NCI-H1436 (cell line): ENCODE measurements at regions not wholly inside any gene's neighbourhood (a gene's known extent, or its start where the extent isn't known, plus 50 kb on each side); places are given as distances from the start of the nearest gene placed in this dataset.

Experiments used
- DNase-seq: peaks from one replicate; lab custom pipeline; 2025; lab: John Stamatoyannopoulos, UW

GRCh38 chr9:91071184-91071990, 269.8 kb downstream of the SYK start:
- no peak for DNase-seq

- DNase-seq = no peak
Measured at GRCh38 chr9:91073049-91073810, 271.6 kb downstream of the SYK start.

DNA sequence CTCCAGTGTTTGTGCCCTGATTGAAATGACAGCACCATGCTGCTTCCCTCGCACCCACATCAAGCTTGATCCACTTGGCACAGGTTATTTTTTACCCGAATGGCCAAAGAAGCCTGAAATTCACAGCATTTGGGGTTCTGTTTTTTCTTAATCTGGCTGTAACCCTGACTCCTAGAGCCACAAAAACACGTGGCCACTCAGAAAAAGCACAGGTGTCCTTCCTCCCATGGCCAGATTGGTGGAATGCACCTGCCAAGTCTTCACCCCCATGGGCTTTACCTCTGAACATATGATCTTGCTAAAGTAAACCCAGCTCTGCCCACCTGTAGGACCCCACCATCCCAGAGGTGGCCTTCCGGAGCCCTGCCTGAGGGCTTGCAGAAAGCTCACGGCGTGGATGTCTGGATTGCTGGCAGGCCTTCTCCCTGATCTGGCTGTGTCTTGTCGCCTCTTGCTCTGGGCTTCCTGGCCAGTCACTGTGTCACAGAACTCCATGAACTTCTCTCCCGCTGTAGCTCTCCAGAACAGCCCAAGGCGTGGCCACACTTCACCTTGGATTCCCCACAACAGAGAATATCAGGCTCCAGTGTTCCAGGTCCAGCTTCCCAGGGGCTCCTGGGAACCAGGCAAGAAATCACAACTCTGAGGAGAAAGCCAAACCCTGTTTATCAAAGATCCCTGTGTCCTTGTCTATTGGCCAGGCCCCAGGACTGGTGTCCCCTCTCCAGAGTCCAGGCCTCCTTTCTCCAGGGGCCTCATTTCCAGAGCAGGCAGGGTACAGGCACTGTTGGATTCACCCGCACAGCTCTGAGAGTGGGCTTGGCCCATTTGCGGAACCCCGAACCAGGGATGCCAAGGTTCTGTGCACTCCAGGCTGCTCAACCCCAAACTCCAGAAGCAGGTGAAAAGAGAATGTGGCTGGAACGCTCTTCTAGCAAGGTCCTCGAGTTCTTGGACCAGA, 272.5 kb downstream of the SYK start:
- no peak for DNase-seq

GRCh38 chr9:91074866-91075265, 273.2 kb downstream of the SYK start:
- DNase-seq = no peak

- DNase-seq = no peak
Measured at GRCh38 chr9:91075279-91075678, 273.7 kb downstream of the SYK start.

DNA sequence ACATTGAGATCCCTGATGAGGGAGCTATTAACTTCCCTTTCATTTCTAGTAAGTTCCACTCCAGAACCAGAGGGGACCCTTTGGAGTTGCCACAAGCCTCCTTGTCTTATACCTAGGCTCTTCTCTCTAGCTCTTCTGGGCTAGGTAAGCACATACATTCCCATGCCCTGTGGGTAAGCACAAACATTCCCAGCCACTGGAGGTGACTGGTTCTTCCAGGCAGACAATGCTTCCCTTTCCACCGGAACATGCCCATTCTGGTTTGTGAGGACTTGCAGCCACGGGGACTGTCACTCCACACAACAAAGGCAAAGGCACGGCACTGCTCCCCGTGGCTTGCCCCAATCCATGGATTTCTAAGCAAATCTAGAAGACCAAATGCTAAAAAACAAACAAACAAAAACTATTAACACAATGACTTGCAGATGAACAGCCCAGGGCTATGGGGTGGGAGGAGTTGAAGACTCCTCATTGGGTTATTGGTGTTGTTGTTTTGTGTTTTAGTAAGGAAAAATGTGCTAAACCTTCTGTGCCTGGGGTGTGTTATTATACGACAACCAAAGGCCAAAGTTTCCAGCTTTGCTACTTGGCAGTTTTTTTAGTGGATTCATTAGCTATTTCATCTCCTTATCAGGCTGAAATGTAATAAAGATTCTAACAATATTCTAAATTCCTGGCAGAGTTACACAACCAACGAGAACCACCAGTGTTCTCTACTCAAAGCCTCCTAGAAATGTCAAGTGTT, 276.2 kb downstream of the SYK start:
- no peak for DNase-seq

DNA sequence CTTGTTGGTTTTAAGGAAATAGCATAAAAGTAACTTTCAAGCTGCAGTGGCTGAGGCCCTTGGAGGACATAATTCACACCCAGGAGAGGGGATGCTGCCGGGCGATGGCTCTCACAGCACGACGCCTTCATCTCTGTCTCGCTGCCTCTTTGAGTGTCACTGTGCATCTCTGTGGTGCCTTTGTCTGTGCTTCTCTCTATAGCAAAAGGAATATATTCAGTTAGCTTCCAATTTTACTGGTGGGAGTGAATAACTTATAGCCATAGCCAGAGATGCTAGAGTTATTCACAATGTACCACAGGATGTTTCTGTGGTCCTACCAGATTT, 276.7 kb downstream of the SYK start:
- no peak for DNase-seq

GRCh38 chr9:91082731-91083130, 279.0 kb downstream of the AUH start:
- no peak for DNase-seq

GRCh38 chr9:91084896-91085516, 276.7 kb downstream of the AUH start:
- no peak for DNase-seq

DNA sequence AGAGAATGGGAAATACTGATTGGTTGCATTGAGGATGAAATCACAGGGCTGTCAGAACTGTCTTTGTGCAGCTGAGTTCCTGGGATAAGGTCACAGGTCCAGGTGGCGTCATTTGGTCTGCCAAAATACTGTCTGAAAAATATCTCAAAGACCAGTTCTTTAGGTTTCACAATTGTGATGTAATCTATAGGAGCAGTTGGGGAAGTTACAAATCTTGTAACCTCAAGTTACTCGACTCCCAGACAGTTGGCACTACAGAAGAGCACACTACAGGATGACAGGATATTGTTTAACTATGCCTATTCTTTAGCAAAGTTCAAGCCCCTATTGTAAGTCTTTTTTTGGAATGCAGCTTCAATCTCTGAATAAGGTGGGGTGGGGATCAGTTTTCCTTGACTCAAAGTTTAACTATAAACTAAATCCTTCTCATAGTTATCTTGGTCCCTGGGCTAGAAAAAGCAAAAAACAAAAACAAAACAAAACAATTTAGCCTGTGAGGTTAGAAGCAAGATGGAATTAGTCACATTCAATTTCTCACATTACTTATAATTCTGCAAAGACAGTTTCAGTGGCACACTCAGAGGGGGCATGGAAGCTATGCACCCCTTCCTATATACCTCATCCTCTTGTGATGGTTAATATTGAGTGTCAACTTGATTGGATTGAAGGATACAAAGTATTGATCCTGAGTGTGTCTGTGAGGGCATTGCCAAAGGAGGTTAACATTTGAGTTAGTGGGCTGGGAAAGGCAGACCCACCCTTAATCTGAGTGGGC, 276.0 kb downstream of the AUH start:
- no peak for DNase-seq

DNA sequence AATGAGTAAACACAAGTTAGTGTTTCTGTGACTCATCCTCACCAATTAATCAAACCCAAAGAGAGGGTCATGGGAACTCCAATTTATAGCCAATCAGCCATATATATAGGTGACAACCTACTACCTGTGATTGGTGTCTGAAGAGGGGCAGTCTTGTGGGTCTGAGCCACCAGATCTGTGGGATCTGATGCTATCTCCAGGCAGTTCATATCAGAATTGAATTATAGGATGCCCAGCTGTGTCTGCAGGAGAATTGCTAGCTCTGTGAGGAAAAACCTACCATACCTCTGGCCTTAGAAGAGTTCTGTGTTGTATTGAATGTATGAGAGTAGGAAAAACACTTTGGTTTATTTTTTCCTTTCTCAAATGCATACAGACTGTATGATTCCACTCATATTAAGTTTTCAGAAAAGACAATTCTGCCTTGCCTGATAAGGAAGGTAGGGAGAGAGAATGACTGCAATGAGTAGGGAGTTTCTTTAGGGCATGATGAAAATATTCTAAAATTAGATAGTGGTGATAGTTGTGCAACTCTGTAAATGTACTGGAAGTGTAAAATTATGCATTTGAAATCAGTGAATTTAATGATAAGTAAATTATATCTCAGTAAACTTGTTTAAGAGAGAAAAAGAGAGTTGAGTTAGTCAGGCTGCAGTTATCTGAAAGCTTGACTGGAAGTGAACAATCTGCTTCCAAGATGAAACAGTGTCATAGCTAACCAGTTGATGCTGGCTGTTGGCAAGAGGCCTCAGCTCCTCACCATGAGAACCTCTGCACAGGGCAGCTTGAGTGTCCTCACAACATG, 274.9 kb downstream of the AUH start:
- DNase-seq = no peak

GRCh38 chr9:91087462-91087759, 274.3 kb downstream of the AUH start:
- no peak for DNase-seq

GRCh38 chr9:91089405-91090129, 272.2 kb downstream of the AUH start:
- no peak for DNase-seq

GRCh38 chr9:91090130-91090410, 271.6 kb downstream of the AUH start:
- DNase-seq = no peak

GRCh38 chr9:91092214-91092613, 269.5 kb downstream of the AUH start:
- DNase-seq = no peak

DNA sequence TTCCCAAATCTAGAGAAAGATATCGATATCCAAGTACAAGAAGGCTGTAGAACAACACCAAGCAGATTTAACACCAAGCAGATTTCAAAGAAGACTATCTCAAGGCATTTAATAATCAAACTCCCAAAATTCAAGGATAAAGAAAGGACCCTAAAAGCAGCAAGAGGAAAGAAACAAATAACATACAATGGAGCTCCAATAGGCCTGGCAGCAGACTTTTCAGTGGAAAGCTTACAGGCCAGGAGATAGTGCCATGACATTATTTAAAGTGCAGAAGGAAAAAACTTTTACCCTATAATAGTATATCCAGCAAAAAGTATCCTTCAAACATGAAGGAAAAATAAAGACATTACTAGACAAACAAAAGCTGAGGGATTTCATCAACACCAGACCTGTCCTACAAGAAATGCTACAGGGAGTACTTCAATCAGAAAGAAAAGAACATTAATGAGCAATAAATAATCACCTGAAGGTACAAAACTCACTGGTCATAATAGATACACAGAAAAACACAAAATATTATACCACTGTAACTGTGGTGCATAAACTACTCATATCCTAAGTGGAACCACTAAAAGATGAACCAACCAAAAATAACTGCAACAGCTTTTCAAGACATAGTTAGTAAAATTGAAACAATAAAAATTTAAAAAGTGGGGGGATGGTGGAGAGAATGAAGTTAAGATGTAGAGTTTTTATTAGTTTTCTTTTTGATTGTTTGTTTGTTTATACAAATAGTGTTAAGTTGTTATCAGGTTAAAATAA, 267.2 kb downstream of the AUH start:
- no peak for DNase-seq

DNA sequence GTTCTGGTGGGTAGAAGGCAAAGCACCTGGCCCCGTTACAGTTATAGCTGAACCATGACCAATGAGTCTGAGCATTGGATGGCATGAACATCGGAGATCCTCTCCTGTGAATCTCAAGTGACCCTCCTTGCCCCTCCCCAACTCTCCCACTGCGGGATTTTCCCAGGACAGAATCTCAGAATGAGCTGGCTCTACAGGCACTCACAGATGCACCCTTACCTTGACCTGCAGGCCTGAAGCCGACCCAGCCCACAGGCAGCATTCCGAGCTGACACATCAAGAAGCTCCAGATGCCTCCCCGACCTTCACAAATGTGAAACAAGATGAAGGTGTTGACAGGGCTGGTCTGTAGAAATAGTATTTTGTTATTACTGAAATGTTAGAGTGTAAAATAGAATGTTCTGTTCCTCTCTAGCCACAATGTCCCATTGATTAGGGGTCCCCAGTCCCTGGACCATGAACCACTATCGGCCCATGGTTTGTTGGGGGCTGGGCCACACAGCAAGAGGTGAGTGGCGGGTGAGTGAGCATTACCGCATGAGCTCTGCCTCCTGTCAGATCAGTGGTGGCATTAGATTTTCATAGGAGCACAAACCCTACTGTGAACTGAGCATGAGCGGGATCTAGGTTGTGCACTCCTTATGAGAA, 263.4 kb downstream of the AUH start:
- DNase-seq = no peak

DNA sequence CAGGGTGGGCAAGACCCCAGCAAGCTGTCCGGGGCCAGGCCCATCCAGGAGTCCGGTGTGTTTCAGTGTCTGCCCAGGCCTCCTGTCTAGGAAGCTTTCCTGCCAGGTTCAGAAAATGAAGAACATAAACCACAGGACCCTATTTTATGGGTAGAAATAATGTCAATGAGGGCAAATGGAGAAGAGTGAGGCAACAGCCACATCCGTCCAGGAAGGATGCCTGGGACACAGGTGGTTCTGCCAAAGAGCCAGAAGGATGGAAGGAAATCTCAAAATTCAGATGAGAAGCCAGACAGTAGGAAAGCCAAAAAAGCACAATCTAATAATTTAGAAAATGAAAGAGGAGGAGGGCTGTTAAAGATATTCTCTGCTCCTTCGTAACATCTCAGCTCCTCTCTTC, 262.3 kb downstream of the AUH start:
- no peak for DNase-seq
